H1 (cell line): ENCODE measurements at regions not wholly inside any gene's neighbourhood (a gene's known extent, or its start where the extent isn't known, plus 50 kb on each side); places are given as distances from the start of the nearest gene placed in this dataset.

Source experiments
- CTCF ChIA-PET: fragments of 300-600 bp; sonication (Branson Sonifier 250); formaldehyde crosslinking; loops from one replicate; lab custom pipeline; 2021; ENCODE audit not compliant: partially characterized antibody; lab: Charles Lee
- POLR2A ChIA-PET: fragments of 300-600 bp; sonication (Branson Sonifier 250); formaldehyde crosslinking; loops from one replicate; lab custom pipeline; 2021; ENCODE audit warnings: inconsistent platforms; ENCODE audit not compliant: partially characterized antibody; lab: Charles Lee
- DNase-seq, 2 experiments: peaks; one replicate each; pipeline versions ENCODE4 v3.0.0 to v3.0.0-alpha.2; 2010 to 2022; ENCODE audit warnings: low spot score in 2 of 2, low read depth in 1 of 2, mixed read lengths in 1 of 2
- FAIRE-seq: peaks from 2 replicates; lab custom pipeline; 2011; peaks lifted over from hg19 to GRCh38; lab: Jason Lieb, UNC
- H2AFZ ChIP-seq: 2 replicates; pipeline ENCODE4 v1.8.1; 2012; ENCODE audit warnings: low read length, inconsistent platforms
- H2AK5ac ChIP-seq: 2 replicates; pipeline ENCODE4 v1.6.1; 2013; ENCODE audit warnings: low read depth, low read length
- H2BK120ac ChIP-seq: replicated peaks from 2 replicates; pipeline ENCODE3; 2013; ENCODE audit warnings: low read depth, low read length, inconsistent platforms
- H2BK12ac ChIP-seq: 2 replicates; pipeline ENCODE4 v1.6.1; 2013; ENCODE audit warnings: low read depth, low read length
- H2BK15ac ChIP-seq: 2 replicates; pipeline ENCODE4 v1.6.1; 2013; ENCODE audit warnings: low read length
- H2BK20ac ChIP-seq: 2 replicates; pipeline ENCODE4 v1.6.1; 2013; ENCODE audit warnings: low read length
- H2BK5ac ChIP-seq: 2 replicates; pipeline ENCODE4 v1.6.1; 2013; ENCODE audit warnings: low read depth, low read length
- H3K14ac ChIP-seq: 2 replicates; pipeline ENCODE4 v1.6.1; 2013; ENCODE audit warnings: inconsistent platforms; ENCODE audit not compliant: insufficient read length
- H3K18ac ChIP-seq: 2 replicates; pipeline ENCODE4 v1.6.1; 2013; ENCODE audit warnings: low read length; ENCODE audit errors: extremely low read depth
- H3K23ac ChIP-seq: 2 replicates; pipeline ENCODE4 v1.6.1; 2013; ENCODE audit warnings: inconsistent platforms; ENCODE audit not compliant: insufficient read length
- H3K23me2 ChIP-seq: 2 replicates; pipeline ENCODE4 v1.6.1; 2013; ENCODE audit warnings: low read depth, low read length
- H3K27ac ChIP-seq: 2 replicates; pipeline ENCODE4 v1.6.1; 2011; ENCODE audit warnings: low read depth, low read length, inconsistent platforms
- H3K27me3 ChIP-seq, 4 experiments: replicated peaks in 1 of 4; 1 replicate in 1 of 4; 2 replicates in 3 of 4; pipeline versions ENCODE4 v1.6.1 to v1.8.1; 2011 to 2013; ENCODE audit warnings: low read length in 3 of 4, mild to moderate bottlenecking in 3 of 4, inconsistent platforms in 2 of 4, mixed read lengths in 2 of 4, moderate library complexity in 1 of 4; ENCODE audit not compliant: control insufficient read depth in 3 of 4, insufficient read depth in 3 of 4; ENCODE audit errors: extremely low read depth in 1 of 4
- H3K36me3 ChIP-seq, 4 experiments: 2 replicates each; pipeline versions ENCODE4 v1.6.1 to v1.8.1; 2011 to 2013; ENCODE audit warnings: mild to moderate bottlenecking in 4 of 4, low read length in 3 of 4, moderate library complexity in 2 of 4, control low read depth in 1 of 4, inconsistent platforms in 1 of 4; ENCODE audit not compliant: insufficient read depth in 4 of 4, control insufficient read depth in 2 of 4
- H3K4ac ChIP-seq: replicated peaks from 2 replicates; pipeline ENCODE3; 2013; ENCODE audit warnings: low read length, low read depth, mixed read lengths, inconsistent platforms; ENCODE audit not compliant: insufficient read length
- H3K4me1 ChIP-seq, 4 experiments: replicated peaks in 1 of 4; 1 replicate in 1 of 4; 2 replicates in 3 of 4; pipeline versions ENCODE4 v1.6.1 to v1.8.1; 2011 to 2013; ENCODE audit warnings: low read length in 3 of 4, inconsistent platforms in 2 of 4, mixed read lengths in 1 of 4; ENCODE audit not compliant: insufficient read depth in 4 of 4, control insufficient read depth in 3 of 4
- H3K4me2 ChIP-seq, 2 experiments: 2 replicates each; pipeline versions ENCODE4 v1.6.1 to v1.8.1; 2011 to 2013; ENCODE audit warnings: low read depth in 2 of 2, low read length in 2 of 2, control low read depth in 1 of 2, inconsistent platforms in 1 of 2, mild to moderate bottlenecking in 1 of 2; ENCODE audit not compliant: insufficient read depth in 1 of 2
- H3K4me3 ChIP-seq, 4 experiments: fragments of 200-600, 300-600 bp in 1 of 4; sonication (generic), shearing (Covaris generic), sonication (Bioruptor Twin) in 1 of 4; 2 replicates each; pipeline versions ENCODE4 v1.5.1 to v1.8.1; 2011 to 2016; ENCODE audit warnings: low read length in 4 of 4, low read depth in 3 of 4, control low read depth in 2 of 4, inconsistent platforms in 2 of 4, mild to moderate bottlenecking in 2 of 4, mixed read lengths in 1 of 4, moderate library complexity in 1 of 4; ENCODE audit not compliant: insufficient read depth in 2 of 4; ENCODE audit errors: extremely low read depth in 1 of 4
- H3K56ac ChIP-seq: replicated peaks from 2 replicates; pipeline ENCODE3; 2013; ENCODE audit warnings: low read depth, mild to moderate bottlenecking, mixed read lengths, low read length, inconsistent platforms; ENCODE audit not compliant: insufficient read length
- H3K79me1 ChIP-seq: 2 replicates; pipeline ENCODE4 v1.6.1; 2013; ENCODE audit warnings: low read depth, low read length, control low read depth
- H3K79me2 ChIP-seq, 2 experiments: 2 replicates each; pipeline versions ENCODE4 v1.6.1 to v1.8.1; 2012 to 2013; ENCODE audit warnings: low read length in 2 of 2, mild to moderate bottlenecking in 2 of 2, inconsistent platforms in 1 of 2; ENCODE audit not compliant: insufficient read depth in 2 of 2, control insufficient read depth in 1 of 2
- H3K9ac ChIP-seq, 4 experiments: replicated peaks in 1 of 4; 1 replicate in 1 of 4; 2 replicates in 3 of 4; pipeline versions ENCODE4 v1.6.1 to v1.8.1; 2011 to 2013; ENCODE audit warnings: low read depth in 3 of 4, low read length in 3 of 4, control low read depth in 2 of 4, mild to moderate bottlenecking in 2 of 4, moderate library complexity in 2 of 4, inconsistent platforms in 1 of 4; ENCODE audit errors: extremely low read depth in 1 of 4
- H3K9me3 ChIP-seq, 2 experiments: 2 replicates each; pipeline versions ENCODE4 v1.6.1 to v1.8.1; 2012 to 2013; ENCODE audit warnings: mild to moderate bottlenecking in 2 of 2, moderate library complexity in 2 of 2, control low read depth in 1 of 2, inconsistent platforms in 1 of 2, low read depth in 1 of 2, low read length in 1 of 2, mixed read lengths in 1 of 2; ENCODE audit not compliant: insufficient read depth in 2 of 2
- H4K20me1 ChIP-seq, 2 experiments: replicated peaks in 1 of 2; 2 replicates each; pipeline versions ENCODE3 to v1.8.1; 2011 to 2013; ENCODE audit warnings: inconsistent platforms in 2 of 2, low read length in 2 of 2, mild to moderate bottlenecking in 1 of 2; ENCODE audit not compliant: insufficient read depth in 2 of 2, control insufficient read depth in 1 of 2
- H4K5ac ChIP-seq: 2 replicates; pipeline ENCODE4 v1.6.1; 2013; ENCODE audit warnings: low read length, low read depth, mixed read lengths, inconsistent platforms; ENCODE audit not compliant: insufficient read length
- H4K8ac ChIP-seq: 2 replicates; pipeline ENCODE4 v1.8.0; 2013; ENCODE audit warnings: mild to moderate bottlenecking, moderate library complexity, low read length, inconsistent platforms; ENCODE audit not compliant: insufficient read depth; ENCODE audit errors: extremely low read depth
- H4K91ac ChIP-seq: replicated peaks from 2 replicates; pipeline ENCODE3; 2013; ENCODE audit warnings: low read length, mixed read lengths, inconsistent platforms; ENCODE audit not compliant: insufficient read length
- CREB1 ChIP-seq: IDR thresholded peaks from 2 replicates; pipeline ENCODE4 v1.6.1; 2012; ENCODE audit warnings: inconsistent platforms
- HDAC2 ChIP-seq, 2 experiments: fragments of 300-600 bp in 1 of 2; sonication (generic) in 1 of 2; IDR thresholded peaks; 2 replicates each; pipeline ENCODE4 v1.6.1; 2011 to 2012; ENCODE audit warnings: low read depth in 2 of 2, low read length in 2 of 2, mild to moderate bottlenecking in 2 of 2, moderate library complexity in 2 of 2, borderline replicate concordance in 1 of 2, inconsistent platforms in 1 of 2
- WGBS, 2 experiments: shearing (Covaris generic) in 1 of 2; methylation state at CpG; one replicate each; pipeline versions ENCODE4 v1.1.6 to v1.1.7; 2013 to 2015; ENCODE audit warnings: low lambda C conversion rate in 2 of 2, mixed read lengths in 2 of 2, inconsistent platforms in 1 of 2, low coverage in 1 of 2, missing lambda C conversion rate in 1 of 2; ENCODE audit not compliant: insufficient replicate concordance in 2 of 2, insufficient coverage in 1 of 2, insufficient read length in 1 of 2; ENCODE audit errors: extremely low coverage in 1 of 2, missing lambda C conversion rate in 1 of 2; 5-methylcytosine and 5-hydroxymethylcytosine counted together

- Histone ChIP-seq H2BK15ac (peak overlapping the region; percentile 88; the same call in 1 of the 2 replicates), H3K27me3 (no peaks in the 10 kb centered on the region)
- WGBS, 2 experiments = 93% methylated on average over 10 of the region's 11 CpGs; no CpG with 5 or more reads in 1 of the 2 experiments
These were observed 159.5 kb downstream of the KIF26A start for GRCh38 chr14:104297721-104298401.

More at GRCh38 chr14:104297721-104298401, 159.5 kb downstream of the KIF26A start:
- no peaks in the 10 kb centered on the region for H3K79me2 ChIP-seq
- no peak for FAIRE-seq
- TF ChIP-seq CREB1 = no peak
- TF ChIP-seq HDAC2 (IDR thresholded peaks at IDR 0.05; ENCODE audit: borderline replicate concordance in 1 of 2, low read depth in 2 of 2, low read length in 2 of 2) = no peak
- TF ChIP-seq, all 59 proteins: peak for 0
- DNase-seq = no peak
- no peaks in the 10 kb centered on the region for H3K9me3 ChIP-seq
- H2BK12ac ChIP-seq = 0 out of 2 replicates have a peak overlapping the region, but pooled peaks have one; percentile 27
- no peak overlapping the region for H3K9ac ChIP-seq
- H3K14ac ChIP-seq = no peak overlapping the region
- H2AFZ ChIP-seq = no peak overlapping the region
- no peak overlapping the region for H4K91ac ChIP-seq
- no peak overlapping the region for H3K4ac ChIP-seq
- H3K4me2 ChIP-seq = no peak overlapping the region
- H3K23ac ChIP-seq = no peak overlapping the region
- ChIA-PET CTCF (interaction anchor here (0.8 to 1.3 kb wide), 3 partner anchors 70 to 147 kb away, joined by 3 to 4 read pairs (median 4); no protein-coding TSS in a partner anchor), POLR2A (no interaction called here)
- no peak overlapping the region for H2BK5ac ChIP-seq
- peaks cover 0 to 2% of the 10 kb centered on the region in 2 experiments for H4K20me1 ChIP-seq
- no peaks in the 10 kb centered on the region for H3K79me1 ChIP-seq
- H3K4me3 ChIP-seq = no peak overlapping the region
- peaks cover 0 to 8% (median 6%) of the 10 kb centered on the region in 4 experiments; a peak in 6 of 7 replicates for H3K4me1 ChIP-seq
- no peak overlapping the region for H2BK120ac ChIP-seq
- H4K8ac ChIP-seq = no peak overlapping the region
- no peak overlapping the region for H3K18ac ChIP-seq
- no peaks in the 10 kb centered on the region for H3K36me3 ChIP-seq
- no peak overlapping the region for H2AK5ac ChIP-seq
- H3K27ac ChIP-seq = no peak overlapping the region
- H3K23me2 ChIP-seq = peaks cover 9% of the 10 kb centered on the region; the same call in 1 of the 2 replicates
- no peak overlapping the region for H4K5ac ChIP-seq
- no peak overlapping the region for H3K56ac ChIP-seq
- no peak overlapping the region for H2BK20ac ChIP-seq
